ENCODE measurements at regions not wholly inside any gene's neighbourhood (a gene's known extent, or its start where the extent isn't known, plus 50 kb on each side); places are given as distances from the start of the nearest gene placed in this dataset.
"Not testable (repeated sequence)": the region's sequence is repeated elsewhere in the genome, so short reads cannot be mapped to it uniquely, and the experiment has no call there.

DNA sequence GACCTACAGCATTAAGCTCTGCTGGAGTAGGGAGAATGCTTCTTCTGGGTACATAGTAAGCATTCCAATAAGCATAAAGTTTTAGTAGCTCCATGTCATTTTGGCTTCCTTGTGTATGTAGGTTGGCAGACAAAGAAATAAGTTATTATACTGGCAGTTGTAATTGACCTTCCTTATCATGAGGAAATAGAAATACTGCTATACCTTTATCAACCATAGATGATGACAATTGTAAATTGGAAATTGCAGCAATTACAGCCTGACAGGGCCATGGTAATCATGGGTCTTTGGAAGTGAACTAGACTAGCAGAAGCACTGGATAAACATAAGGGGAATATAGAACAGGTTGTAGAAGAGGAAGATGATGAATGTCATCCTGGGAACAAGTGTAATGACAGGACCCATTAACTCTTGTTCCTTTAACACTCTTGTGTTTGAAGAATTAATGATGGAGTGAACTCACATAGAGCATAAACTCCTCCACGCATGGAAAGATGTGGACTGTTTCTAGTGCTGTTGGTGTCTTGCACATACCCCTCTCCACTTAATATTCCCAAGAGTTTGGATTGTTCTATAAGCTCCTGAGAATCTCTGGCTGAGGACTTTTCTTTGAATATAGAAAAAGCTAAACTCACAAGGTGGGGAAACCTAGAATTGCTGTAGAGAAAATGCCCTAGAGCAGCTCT is 137.5 kb downstream of the OR4F15 start:
- TF ChIP-seq, protein P1, sequence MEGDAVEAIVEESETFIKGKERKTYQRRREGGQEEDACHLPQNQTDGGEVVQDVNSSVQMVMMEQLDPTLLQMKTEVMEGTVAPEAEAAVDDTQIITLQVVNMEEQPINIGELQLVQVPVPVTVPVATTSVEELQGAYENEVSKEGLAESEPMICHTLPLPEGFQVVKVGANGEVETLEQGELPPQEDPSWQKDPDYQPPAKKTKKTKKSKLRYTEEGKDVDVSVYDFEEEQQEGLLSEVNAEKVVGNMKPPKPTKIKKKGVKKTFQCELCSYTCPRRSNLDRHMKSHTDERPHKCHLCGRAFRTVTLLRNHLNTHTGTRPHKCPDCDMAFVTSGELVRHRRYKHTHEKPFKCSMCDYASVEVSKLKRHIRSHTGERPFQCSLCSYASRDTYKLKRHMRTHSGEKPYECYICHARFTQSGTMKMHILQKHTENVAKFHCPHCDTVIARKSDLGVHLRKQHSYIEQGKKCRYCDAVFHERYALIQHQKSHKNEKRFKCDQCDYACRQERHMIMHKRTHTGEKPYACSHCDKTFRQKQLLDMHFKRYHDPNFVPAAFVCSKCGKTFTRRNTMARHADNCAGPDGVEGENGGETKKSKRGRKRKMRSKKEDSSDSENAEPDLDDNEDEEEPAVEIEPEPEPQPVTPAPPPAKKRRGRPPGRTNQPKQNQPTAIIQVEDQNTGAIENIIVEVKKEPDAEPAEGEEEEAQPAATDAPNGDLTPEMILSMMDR (IDR thresholded peaks at IDR 0.05; ENCODE audit: low read depth, low read length) = not testable (repeated sequence)
- TF ChIP-seq POLR2A (IDR thresholded peaks at IDR 0.05; ENCODE audit: extremely low read depth, insufficient read length) = not testable (repeated sequence)

Measured in NB4 (cell line).